Retinal pigment epithelial cell (primary cell): ENCODE measurements at regions not wholly inside any gene's neighbourhood (a gene's known extent, or its start where the extent isn't known, plus 50 kb on each side); places are given as distances from the start of the nearest gene placed in this dataset.

Experiments used
- DNase-seq: peaks from one replicate; pipeline ENCODE4 v3.0.0-alpha.2; 2010; ENCODE audit warnings: low read depth
- H3K4me3 ChIP-seq: 2 replicates; pipeline ENCODE4 v1.5.1; 2011; ENCODE audit warnings: mild to moderate bottlenecking, low read length, control low read depth, moderate library complexity
- TF ChIP-seq, protein P1 (sequence below): conservative IDR thresholded peaks from 2 replicates; pipeline ENCODE4 v1.5.1; 2011; ENCODE audit warnings: low read depth, low read length, control low read depth, inconsistent platforms

DNA sequence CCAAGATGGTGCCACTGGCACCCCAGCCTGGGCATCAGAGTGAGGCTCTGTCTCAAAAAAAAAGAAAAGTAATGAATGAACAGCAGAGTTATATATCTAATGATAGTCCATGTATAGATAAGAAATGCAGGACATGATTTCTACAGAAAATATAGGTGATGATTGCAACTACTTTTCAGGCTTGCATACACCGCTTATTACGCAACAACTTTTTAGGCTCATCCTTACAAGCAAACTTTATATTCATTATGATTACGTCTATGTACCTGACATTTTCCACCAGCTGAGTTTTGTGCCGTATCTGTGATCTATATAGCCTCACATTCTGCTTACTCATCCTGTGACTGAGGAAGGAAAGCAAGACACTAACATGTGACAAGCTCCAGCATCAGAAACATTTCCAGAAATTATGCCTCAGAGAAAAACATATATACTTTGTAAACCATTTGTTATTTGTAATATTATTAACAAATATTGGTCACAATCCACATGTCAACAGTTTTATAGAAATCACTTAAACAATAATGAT, 906.3 kb downstream of the ZPLD1 start:
- DNase-seq, result no peak
- no peak overlapping the region for H3K4me3 ChIP-seq
- TF ChIP-seq, protein P1, sequence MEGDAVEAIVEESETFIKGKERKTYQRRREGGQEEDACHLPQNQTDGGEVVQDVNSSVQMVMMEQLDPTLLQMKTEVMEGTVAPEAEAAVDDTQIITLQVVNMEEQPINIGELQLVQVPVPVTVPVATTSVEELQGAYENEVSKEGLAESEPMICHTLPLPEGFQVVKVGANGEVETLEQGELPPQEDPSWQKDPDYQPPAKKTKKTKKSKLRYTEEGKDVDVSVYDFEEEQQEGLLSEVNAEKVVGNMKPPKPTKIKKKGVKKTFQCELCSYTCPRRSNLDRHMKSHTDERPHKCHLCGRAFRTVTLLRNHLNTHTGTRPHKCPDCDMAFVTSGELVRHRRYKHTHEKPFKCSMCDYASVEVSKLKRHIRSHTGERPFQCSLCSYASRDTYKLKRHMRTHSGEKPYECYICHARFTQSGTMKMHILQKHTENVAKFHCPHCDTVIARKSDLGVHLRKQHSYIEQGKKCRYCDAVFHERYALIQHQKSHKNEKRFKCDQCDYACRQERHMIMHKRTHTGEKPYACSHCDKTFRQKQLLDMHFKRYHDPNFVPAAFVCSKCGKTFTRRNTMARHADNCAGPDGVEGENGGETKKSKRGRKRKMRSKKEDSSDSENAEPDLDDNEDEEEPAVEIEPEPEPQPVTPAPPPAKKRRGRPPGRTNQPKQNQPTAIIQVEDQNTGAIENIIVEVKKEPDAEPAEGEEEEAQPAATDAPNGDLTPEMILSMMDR, result no peak

- no peak overlapping the region for H3K4me3 ChIP-seq
- TF ChIP-seq, protein P1, result no peak
- no peak for DNase-seq
Measured at GRCh38 chr3:103342205-103342731, 907.5 kb downstream of the ZPLD1 start.

DNA sequence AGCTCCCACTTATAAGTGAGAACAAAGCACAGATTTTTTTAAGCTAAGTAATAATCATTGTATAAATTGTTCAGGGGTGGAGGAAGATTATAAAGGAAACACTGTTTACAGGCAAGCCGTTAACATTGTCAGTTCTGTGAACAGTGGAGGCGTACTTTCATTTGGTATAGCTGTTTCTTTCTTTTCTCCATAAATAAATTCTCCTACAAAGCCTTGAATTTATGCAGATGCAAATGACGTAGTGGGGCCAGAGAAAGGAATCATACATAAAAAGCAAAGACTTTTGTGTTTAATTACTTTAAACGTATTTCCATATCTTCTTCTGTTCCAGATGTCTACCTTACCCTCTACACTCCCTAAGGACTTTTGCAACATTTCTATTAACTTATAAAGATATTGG, 914.9 kb downstream of the ZPLD1 start:
- DNase-seq, result no peak
- no peak overlapping the region for H3K4me3 ChIP-seq
- TF ChIP-seq, protein P1, result no peak

GRCh38 chr3:103365467-103365866, 930.7 kb downstream of the ZPLD1 start:
- H3K4me3 ChIP-seq, result no peak overlapping the region
- TF ChIP-seq, protein P1, result no peak
- no peak for DNase-seq

DNA sequence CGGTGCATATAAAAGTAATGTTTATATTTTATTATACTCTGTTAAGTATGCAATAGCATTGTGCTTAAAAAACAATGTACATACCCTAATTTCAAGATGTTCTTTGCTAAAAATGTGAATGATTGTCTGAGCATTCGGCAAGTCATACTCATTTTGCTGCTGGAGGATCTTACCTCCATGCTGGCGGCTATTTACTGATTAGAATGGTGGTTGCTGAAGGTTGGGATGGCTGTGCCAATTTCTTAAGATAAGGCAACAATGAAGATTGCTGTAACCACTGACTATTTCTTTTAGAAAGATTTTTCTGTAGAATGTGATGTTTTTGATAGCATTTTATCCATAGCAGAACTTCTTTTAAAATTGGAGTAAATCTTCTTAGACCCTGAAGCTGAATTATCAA, 932.7 kb downstream of the ZPLD1 start:
- TF ChIP-seq, protein P1, result no peak
- H3K4me3 ChIP-seq, result no peak overlapping the region
- no peak for DNase-seq

DNA sequence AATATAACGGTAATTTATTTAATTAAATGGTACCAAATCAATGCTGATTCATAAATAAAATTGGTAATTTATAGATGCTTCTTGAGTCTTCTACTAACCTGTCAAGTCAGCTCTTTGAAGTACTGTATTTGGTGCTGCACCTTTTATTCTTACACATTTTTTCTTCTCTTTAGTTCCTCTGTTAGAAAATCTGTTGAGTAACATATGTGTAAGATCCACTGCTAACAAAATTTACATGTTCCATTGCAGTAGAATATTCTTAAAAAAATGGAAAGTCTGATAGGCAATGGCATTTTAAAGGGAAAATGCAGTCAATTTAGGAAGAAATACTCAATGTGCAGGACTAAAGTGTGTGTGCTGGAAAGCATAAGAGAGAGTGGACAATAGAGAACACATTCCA, 936.6 kb downstream of the ZPLD1 start:
- DNase-seq, result no peak
- H3K4me3 ChIP-seq, result no peak overlapping the region
- TF ChIP-seq, protein P1, result no peak

DNA sequence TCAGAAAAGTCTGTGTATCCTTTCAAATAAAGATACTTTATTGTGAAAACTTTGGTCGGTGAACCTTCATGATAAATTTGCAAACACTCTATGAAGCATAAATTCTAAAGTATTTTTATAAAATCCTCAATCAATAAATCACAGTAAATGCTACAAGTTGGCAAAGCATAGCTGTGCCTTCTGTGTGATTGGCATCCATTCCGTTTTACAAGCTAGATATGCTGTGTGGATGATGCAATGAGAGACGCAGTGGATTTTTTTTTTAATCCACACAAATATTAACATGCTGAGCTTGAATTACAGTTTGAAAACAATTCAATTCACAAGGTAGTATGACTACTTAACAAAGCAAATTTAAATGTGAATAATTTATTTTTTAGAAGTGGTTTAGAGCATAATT, 937.2 kb downstream of the ZPLD1 start:
- no peak for DNase-seq
- TF ChIP-seq, protein P1, result no peak
- H3K4me3 ChIP-seq, result no peak overlapping the region
